ENCODE measurements at regions not wholly inside any gene's neighbourhood (a gene's known extent, or its start where the extent isn't known, plus 50 kb on each side); places are given as distances from the start of the nearest gene placed in this dataset.

DNA sequence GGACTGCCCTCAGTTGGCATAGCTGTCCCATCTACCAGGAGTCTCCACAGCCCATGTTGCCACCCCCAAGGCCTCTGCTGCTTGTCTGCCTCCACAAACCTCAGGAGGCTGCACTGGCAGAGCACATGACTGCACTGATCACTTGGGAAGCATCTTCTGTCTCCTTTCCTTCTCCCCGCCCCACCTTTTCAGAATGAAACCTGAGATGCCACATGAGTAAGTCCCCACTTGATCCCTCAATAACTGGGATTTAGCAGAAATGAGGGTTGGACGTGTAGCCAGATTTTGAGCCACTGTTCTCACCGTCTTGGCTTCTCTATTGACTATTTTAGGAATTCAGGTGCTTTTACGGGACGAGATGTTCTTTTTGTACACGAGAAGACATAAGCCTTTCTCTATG lies 328.4 kb downstream of the CDC5L start:
- intact Hi-C loops (cut with DNase I) = no loop called here

DNA sequence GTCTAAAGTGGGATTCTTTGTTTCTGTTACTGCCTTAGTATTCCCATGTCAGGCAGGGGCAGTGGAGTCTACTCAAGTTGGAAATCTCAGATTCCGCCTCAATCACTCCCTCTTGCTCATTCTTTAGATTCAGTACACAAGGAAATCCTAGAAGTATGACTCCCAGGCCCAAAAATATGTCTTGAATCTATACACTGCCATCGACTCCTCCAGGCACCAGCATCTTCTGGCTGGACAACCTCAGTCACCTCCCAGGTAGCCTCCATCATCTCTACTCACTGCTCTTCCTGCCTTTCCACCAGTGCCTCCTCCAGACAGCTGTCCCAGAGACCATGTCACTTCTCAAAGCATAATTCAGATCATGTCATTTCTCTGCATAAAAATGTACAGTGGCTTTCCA lies 329.9 kb downstream of the CDC5L start:
- intact Hi-C loops (cut with DNase I) = no loop called here
- no peak for DNase-seq (ENCODE audit: low spot score)

More for the DNA sequence above, 328.4 kb downstream of the CDC5L start:
- DNase-seq (ENCODE audit: low spot score) = no peak

DNA sequence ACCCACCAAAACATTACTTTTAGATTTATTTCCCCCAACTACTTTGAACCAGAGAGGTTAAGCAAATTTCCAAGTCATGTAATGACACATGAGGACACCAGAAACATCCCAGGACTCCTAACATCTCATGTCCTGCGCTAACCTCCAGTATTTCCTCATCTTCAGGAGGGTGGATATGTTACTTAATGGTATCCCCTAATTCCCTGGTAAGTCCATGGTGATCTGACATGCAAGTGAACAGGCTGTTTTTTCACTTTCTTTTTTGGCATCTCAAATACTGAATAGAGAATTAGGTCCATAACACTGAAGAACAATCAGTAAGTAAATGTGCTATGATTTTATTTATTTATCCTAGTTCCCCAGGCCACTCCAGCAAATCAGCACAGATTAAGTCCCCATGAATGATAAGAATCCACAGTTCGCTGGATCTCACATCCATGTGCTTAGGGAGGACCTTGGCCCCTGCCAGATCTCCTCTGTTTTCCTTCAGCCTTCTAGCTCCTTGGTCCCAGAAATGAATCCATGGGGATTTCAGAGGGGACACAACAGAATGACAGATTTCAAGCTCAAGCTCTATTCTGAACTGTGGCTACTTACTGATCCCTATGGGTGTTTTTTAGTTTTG lies 334.6 kb downstream of the CDC5L start:
- intact Hi-C loops (cut with DNase I) = no loop called here
- no peak for DNase-seq (ENCODE audit: low spot score)

DNA sequence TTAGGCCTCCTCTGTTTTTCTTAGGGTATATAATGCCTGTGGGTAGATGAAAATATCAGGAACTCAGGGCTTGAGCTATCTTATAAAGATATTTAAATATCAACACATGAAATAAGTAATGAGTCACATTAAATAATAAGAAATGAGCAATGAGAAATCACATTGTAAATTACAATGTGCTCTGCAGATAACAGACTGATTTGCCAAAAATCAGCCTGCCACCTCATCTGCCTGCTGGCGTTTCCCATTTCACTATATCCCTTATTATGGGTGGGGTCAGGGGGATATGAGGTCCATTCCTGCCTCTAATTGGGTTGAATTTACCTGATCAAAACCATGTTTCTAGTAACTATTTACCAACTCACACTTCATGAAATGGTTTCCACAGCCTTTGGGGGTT lies 335.2 kb downstream of the CDC5L start:
- DNase-seq (ENCODE audit: low spot score) = no peak
- intact Hi-C loops (cut with DNase I) = no loop called here

DNA sequence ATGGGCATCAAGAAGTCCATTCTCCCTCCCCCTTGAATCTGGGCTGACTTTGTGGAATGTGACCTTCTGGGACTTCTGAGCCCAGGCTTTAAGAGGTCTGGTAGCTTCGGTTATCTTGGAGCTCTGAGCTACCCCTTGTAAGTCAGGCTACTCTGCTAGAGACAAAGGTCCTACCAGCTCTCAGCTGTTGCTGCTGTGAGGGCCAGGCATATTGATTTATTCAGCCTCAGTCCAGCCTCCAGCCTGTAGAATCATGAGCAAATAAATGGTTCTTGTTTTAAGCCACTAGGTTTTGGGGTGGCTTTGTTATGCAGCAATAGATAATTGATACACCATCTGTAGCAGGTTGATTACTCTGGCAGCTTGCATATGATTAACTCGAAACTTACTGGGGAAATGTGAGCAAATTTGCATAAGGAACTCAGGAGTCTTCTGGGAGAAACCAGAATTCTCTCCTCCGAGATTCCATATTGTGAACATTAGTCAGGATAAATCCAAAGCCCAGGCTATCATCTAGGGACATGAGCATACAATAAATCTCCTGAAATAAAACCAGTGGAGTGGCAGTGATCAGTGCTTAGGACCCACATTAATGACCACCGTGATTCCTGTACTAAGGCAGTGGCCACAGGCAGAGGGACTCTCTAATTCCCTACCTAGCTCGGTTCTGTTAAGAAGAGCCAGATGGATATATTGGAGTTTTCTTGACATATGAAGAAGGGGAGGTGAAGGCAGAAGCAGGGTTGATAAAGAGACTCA lies 336.1 kb downstream of the CDC5L start:
- intact Hi-C loops (cut with DNase I) = no loop called here

DNA sequence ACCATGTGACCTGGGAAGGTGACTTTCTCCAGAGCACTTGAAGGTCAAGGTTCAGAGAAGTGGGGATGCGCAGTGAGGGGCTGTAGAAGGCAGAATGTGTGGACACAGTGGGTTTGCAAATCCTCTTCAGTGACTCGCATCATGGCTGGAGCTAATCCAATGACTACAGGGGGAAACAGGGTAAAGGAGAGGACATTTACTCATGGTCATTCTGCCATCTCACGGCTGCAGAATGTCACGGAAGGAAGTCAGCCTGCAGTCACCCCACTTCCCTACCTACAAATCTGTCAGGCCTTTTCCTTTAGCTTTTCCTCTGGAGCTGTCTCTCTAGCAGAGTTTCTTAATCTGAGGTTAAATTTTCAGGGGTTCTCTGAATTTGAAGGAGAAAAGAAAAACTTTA lies 337.6 kb downstream of the CDC5L start:
- intact Hi-C loops (cut with DNase I) = no loop called here

More for the DNA sequence above, 336.1 kb downstream of the CDC5L start:
- DNase-seq (ENCODE audit: low spot score) = no peak

DNA sequence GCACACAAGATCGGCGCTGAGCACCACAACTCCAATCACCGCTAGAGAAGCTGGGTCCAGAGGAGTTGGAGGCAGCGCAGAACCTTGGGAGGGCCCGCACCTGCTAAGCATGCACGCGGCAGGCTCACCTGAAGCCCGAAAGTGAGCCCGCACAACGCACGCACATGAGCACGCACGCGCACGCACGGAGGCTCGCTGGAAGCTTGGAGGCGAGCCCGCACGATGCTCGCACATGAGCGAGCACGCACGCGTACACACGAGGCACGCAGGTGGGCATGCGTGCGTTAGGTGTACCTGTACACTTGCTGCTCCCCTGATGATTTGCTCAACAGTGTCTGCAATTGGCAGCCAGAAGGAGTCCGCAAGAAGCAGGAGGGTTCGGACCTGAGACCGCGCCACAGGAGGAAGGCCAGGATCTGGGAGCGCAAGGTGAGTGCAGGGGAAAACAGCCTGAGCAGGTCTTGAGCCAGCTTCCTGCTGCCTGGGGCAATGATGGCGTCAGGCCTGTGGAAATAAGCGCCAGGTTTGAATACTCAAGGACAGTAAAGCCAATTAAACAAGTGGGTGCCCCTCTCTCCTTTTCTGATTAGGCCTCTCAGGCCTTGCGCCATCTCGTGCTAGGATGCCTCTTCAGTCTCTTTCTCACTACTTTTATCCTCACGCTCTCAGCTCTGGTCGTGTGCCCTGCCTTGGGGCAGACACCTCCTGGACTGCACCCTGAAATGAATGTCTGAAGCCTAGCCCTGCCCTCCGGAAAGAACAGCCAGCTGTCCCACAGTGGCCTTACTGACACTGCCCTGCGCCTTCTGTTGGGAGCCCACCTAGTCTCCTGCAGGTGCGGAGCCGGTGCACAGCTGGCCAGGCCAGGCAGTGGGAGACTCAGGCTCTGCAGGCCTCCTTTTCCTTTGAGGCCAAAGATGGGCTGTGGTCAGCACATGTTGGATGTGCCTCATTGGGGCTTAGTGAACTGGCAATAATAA lies 340.4 kb downstream of the CDC5L start:
- intact Hi-C loops (cut with DNase I) = no loop called here
- DNase-seq (ENCODE audit: low spot score) = no peak

More for the DNA sequence above, 337.6 kb downstream of the CDC5L start:
- DNase-seq (ENCODE audit: low spot score) = no peak

DNA sequence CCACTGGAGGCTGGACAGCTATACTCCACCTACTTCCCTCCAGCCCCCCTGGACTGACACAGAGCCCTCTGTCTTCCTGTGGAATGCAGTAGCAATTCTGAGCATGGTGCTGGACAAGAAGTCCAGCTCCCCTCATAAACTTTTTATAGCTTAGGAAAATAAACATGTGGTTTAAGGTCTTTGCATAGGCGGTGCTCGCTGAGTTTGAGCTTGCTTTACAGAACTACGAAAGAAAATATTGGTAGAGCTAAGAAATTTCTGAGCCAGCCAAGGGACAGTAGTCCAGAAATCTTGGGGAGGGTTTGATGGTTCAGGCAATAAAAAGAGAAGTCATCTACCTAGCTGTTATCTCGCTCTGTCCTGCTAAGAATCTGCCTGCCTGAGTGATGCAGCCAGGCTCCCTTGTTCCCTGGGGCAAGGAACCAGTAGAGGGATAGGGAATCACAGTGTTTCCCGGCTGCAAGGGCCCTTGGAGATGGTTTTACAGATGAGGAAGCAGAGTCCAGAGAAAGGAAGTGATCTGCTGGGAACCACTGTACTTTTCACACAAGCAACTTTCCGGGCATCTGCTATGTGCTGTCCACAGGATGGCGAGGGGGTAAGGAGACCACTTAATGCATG lies 343.4 kb downstream of the CDC5L start:
- intact Hi-C loops (cut with DNase I) = loop anchor here in 1 of 2 donors (5.0 kb wide), 1 partner anchor 981 kb away; no protein-coding TSS in a partner anchor
- no peak for DNase-seq (ENCODE audit: low spot score)

DNA sequence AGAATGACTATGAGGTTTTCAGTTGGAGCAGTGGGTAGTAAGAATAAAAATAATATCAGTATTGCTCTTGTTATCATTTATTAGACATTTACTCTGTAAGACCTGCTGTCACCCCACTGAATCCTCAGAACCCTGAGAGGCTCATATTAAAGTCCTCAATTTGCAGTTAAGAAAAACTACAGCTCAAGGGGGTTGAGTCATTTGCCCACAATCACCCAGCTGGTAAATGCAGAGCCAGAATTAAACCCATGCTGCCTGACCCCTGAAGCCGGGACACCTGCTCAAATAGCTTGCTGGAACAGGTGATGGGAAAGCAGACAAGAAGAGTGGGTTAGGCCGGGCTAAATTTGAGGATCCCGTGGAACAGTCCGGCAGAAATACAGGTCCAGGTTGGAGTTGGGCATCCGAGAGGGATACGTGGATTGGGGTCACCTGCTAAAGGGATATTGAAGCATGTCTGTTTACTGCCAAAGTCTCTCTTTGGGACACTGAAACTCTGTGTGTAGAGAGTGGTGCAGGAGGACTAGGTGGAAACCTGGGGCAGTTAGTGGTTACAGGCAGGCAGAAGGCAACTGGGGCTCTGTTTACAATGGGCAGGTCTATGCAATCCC lies 344.1 kb downstream of the CDC5L start:
- intact Hi-C loops (cut with DNase I) = loop anchor here in 1 of 2 donors (5.0 kb wide), 1 partner anchor 981 kb away; no protein-coding TSS in a partner anchor
- DNase-seq (ENCODE audit: low spot score) = no peak

DNA sequence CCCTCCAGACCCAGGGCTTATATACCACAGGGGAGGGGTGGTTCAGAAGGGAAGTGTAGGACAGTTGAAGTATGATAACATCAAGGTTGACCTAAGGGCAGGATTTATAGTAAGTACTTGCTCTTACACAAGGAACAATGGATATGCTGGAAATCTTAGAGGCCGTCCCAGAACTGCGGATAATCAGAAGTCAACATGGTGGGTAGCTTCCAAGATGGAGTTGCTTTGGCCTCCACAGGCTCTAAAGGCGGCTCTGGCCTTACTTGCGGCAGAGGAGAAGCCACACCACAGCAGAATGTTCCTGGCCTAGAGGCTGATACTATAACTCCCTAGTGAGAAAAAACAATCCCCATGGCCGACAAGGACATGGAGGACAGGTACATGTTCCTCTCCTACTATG lies 344.7 kb downstream of the CDC5L start:
- intact Hi-C loops (cut with DNase I) = loop anchor here in 1 of 2 donors (5.0 kb wide), 1 partner anchor 980 kb away; no protein-coding TSS in a partner anchor
- no peak for DNase-seq (ENCODE audit: low spot score)

DNA sequence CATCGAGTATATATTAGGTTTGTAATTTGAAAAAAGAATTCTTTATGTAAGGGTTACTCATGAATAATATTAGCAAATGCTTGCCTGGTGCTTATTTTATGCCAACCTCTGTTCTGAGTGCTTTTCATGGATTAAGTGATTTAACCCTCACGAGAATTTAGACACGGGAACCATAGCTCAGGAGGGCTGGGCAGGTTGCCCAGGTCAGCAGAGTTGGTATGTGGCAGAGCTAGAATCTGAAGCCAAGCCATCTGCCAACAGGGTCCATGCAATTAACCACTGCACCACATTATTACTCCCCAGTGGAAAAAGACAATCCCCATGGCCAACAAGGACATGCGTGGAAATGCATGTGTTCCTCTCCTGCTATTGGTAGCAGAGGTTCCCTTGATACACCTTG lies 345.6 kb downstream of the CDC5L start:
- intact Hi-C loops (cut with DNase I) = loop anchor here in 1 of 2 donors (5.0 kb wide), 1 partner anchor 979 kb away; no protein-coding TSS in a partner anchor
- no peak for DNase-seq (ENCODE audit: low spot score)

DNA sequence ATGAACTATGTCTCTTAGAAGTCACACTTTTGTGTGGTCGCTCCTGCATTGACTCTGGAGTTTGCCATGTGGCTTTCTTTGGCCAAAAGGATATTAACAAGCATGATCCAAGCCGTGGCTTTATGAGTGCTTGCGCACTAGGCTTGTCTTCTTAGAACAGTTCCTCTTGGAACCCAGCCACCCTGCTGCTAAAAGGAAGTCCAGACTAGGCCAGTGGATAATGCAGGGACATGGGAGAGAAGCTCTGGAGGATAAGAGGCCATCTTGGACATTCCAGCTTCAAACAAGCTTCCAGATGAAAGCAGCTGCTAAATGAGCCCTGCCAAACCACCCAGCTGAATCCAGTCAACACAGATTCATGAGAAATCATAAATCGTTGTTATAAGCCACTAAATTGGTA lies 346.4 kb downstream of the CDC5L start:
- intact Hi-C loops (cut with DNase I) = loop anchor here in 1 of 2 donors (5.0 kb wide), 1 partner anchor 978 kb away; no protein-coding TSS in a partner anchor
- no peak for DNase-seq (ENCODE audit: low spot score)

DNA sequence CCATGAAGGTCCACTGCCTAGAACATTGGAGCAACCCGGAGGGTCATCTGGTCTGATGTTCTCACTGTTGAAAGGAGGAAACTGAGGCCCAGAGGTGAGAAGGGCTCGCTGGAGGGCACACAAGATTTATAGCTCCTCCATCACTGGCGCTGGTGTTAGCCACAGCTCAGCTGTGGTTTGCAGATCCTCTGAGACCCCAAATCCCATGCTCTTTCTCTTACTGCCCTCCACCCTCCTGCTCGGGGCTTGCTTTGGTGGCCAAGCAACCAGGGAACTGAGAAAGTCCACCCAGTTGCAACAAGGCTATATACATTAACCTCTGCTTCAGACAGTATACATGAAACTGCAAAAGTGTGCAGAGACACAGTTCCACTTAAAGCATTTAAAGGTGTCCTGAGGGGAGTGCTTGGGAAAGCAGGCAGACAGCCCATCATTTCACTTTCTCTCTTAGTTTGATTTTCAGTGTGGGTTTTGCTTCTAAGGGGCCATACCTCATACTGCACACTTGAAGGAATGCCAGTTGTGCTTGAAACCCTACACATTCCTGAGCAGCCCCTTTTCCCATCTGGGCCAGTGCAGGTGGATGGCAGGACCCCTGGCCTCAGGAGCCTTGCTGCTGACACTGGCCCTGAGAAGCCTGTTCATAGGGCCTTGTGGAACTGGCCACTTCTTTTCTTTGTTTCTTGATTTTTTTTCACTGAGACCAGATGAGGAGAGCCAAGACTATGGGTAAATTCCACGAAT lies 347.6 kb downstream of the CDC5L start:
- DNase-seq (ENCODE audit: low spot score) = no peak
- intact Hi-C loops (cut with DNase I) = loop anchor here in 1 of 2 donors (5.0 kb wide), 1 partner anchor 977 kb away; no protein-coding TSS in a partner anchor

DNA sequence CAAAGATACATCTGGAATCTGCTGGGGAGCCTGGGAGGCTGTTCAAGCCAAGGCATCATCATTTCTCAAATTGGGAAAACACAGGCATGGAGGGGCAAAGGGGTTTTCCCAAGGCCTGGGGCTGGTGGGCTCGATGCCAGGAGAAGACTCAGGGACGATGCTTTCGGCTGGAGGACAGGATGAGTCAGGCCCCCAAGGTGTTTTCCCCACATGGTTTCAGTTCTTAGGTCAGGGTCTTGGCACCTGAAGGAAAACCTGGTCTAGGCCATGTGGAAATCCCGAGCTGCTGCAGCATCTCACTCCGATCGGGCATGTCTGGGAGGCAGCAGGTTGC lies 348.1 kb downstream of the CDC5L start:
- intact Hi-C loops (cut with DNase I) = no loop called here
- DNase-seq (ENCODE audit: low spot score) = no peak

DNA sequence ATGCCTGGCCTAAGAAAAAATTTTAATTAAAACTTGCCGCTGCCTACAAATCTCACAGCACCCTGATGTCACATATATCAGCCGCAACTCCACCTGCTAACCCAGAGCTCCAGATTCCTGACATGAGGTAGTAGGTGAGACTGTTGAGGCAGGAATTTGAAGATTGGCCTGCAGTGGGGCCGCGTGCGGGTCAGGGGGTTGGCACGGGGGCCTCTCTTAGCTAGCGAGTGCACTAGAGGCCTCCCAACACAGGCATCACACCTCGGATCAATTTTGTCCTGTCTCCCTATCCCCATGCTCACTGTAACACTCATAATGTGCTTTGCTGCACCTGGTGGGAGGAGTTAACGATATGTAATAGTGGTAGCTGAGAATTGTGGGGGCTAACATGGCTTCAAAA lies 349.8 kb downstream of the CDC5L start:
- intact Hi-C loops (cut with DNase I) = no loop called here
- DNase-seq (ENCODE audit: low spot score) = no peak

DNA sequence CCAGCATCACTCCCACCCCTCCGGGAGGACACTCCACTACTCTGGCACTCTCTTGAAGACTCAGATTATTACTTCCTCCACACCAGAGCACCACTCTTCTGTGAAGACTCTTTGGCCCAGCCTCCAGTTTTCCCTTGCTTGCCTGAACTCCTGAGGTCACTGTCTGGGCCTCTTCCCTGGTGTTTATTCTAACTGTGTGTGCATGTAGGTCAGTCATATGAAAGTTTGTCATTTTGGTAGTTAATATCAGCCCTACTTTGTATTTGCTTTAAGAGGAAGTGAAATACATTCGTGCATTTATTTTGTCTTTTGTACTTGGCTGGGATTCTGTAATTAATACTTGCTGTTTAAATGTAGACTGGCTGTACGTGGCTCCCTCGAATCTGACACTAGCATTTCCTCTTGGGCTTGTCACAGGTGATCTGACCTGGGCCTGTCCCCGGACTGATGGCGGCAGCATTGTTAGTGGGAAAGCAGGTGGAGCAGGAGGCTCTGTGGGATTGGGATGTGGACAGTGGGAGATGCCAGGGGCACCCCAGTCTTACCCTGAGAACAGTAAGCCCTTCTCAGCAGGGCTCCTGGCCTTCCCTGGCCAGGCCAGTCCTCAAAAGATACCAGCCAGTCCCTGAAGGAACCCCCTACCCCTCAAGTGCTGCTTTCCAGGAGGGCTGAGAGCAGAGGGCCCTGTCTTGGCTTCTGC lies 350.5 kb downstream of the CDC5L start:
- no peak for DNase-seq (ENCODE audit: low spot score)
- intact Hi-C loops (cut with DNase I) = no loop called here

DNA sequence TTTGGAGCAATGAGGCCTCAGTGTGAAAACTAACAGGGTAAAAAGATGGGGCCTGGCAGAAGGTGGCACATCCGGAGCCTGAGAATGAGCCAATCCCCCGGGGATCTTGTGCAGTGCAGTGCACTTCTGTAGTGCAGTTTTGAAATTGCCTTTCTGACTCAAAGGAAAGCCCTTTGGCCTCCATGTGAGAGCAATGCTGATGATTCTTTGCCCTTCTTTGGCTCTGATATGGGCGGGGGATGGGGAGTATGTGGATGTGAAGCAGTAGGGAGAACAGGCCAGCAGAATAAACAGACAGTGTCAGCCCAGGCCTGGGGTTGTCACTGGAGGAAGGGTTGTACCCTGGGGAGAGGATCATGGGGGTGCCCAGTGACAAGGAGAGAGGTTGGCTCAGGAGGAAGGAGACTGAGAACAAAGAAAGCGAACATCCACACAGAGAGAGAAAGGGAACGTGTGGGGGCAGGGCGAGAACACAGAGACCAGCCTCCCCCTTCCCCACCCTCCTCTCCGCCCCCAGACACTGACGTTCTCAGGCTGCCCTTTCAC lies 351.2 kb downstream of the CDC5L start:
- intact Hi-C loops (cut with DNase I) = no loop called here
- no peak for DNase-seq (ENCODE audit: low spot score)

Measured in posterior vena cava (tissue), 2 donors.